HL-60 (cell line): ENCODE measurements at regions not wholly inside any gene's neighbourhood (a gene's known extent, or its start where the extent isn't known, plus 50 kb on each side); places are given as distances from the start of the nearest gene placed in this dataset.

ENCODE experiments used
- DNase-seq, 2 experiments: peaks; one replicate each; pipeline ENCODE4 v3.0.0-alpha.2; 2010 to 2020; ENCODE audit warnings: low read depth in 1 of 2, low spot score in 1 of 2
- H3K27ac ChIP-seq: fragments of 250-450 bp; sonication (Bioruptor Pico); replicated peaks from 2 replicates; pipeline ENCODE4 v1.5.1; 2020; ENCODE audit warnings: mild to moderate bottlenecking, moderate library complexity
- H3K27me3 ChIP-seq: fragments of 250-450 bp; sonication (Bioruptor Pico); 2 replicates; pipeline ENCODE4 v1.5.1; 2021; ENCODE audit warnings: mild to moderate bottlenecking, moderate library complexity; ENCODE audit not compliant: insufficient read depth, poor library complexity, severe bottlenecking
- H3K4me3 ChIP-seq: replicated peaks from 2 replicates; pipeline ENCODE4 v1.5.1; 2011; ENCODE audit warnings: mild to moderate bottlenecking, control low read depth, low read length; ENCODE audit not compliant: insufficient read depth
- GABPA ChIP-seq: IDR thresholded peaks from 2 replicates; pipeline ENCODE4 v1.6.1; 2012; ENCODE audit warnings: low read depth
- POLR2AphosphoS5 ChIP-seq: IDR thresholded peaks from 2 replicates; pipeline ENCODE4 v1.6.1; 2012; ENCODE audit warnings: low read depth
- SPI1 ChIP-seq: IDR thresholded peaks from 2 replicates; pipeline ENCODE4 v1.6.1; 2012; ENCODE audit warnings: low read depth, mild to moderate bottlenecking, borderline replicate concordance
- TF ChIP-seq, protein P1 (sequence below): IDR thresholded peaks from one replicate; pipeline ENCODE4 v1.5.1; 2011; ENCODE audit warnings: low read length, control low read depth, inconsistent platforms; ENCODE audit not compliant: insufficient read depth
- TF ChIP-seq, protein P2 (sequence below): IDR thresholded peaks from 2 replicates; pipeline ENCODE4 v1.6.1; 2012; ENCODE audit warnings: low read depth; ENCODE audit not compliant: insufficient replicate concordance

DNA sequence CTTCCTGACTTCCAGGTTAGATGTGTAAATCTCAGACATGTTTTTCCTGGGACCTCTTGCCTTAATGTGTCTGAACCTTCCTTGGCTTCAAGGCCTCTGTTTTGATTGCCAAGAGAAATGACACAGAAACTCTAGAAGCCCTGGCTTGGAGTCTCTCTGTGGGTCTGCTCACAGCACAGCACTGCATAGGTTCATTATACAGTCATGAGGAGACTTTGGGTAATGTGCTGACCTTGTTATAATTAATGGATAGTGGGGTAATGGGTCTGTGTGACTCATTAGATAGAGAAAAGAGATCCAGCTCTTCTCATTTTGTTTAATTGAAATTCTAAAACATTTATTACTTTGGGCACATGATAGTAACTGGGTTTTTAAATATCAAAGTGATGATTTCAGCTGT, 175.8 kb upstream of the GLRA1 start:
- DNase-seq: no peak
- Histone ChIP-seq H3K4me3 (no peak overlapping the region), H3K27ac (no peak overlapping the region), H3K27me3 (no peaks in the 10 kb centered on the region)
- TF ChIP-seq, protein P1, sequence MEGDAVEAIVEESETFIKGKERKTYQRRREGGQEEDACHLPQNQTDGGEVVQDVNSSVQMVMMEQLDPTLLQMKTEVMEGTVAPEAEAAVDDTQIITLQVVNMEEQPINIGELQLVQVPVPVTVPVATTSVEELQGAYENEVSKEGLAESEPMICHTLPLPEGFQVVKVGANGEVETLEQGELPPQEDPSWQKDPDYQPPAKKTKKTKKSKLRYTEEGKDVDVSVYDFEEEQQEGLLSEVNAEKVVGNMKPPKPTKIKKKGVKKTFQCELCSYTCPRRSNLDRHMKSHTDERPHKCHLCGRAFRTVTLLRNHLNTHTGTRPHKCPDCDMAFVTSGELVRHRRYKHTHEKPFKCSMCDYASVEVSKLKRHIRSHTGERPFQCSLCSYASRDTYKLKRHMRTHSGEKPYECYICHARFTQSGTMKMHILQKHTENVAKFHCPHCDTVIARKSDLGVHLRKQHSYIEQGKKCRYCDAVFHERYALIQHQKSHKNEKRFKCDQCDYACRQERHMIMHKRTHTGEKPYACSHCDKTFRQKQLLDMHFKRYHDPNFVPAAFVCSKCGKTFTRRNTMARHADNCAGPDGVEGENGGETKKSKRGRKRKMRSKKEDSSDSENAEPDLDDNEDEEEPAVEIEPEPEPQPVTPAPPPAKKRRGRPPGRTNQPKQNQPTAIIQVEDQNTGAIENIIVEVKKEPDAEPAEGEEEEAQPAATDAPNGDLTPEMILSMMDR: no peak
- TF ChIP-seq POLR2AphosphoS5 (no peak), GABPA (no peak), SPI1 (no peak)
- TF ChIP-seq, protein P2, sequence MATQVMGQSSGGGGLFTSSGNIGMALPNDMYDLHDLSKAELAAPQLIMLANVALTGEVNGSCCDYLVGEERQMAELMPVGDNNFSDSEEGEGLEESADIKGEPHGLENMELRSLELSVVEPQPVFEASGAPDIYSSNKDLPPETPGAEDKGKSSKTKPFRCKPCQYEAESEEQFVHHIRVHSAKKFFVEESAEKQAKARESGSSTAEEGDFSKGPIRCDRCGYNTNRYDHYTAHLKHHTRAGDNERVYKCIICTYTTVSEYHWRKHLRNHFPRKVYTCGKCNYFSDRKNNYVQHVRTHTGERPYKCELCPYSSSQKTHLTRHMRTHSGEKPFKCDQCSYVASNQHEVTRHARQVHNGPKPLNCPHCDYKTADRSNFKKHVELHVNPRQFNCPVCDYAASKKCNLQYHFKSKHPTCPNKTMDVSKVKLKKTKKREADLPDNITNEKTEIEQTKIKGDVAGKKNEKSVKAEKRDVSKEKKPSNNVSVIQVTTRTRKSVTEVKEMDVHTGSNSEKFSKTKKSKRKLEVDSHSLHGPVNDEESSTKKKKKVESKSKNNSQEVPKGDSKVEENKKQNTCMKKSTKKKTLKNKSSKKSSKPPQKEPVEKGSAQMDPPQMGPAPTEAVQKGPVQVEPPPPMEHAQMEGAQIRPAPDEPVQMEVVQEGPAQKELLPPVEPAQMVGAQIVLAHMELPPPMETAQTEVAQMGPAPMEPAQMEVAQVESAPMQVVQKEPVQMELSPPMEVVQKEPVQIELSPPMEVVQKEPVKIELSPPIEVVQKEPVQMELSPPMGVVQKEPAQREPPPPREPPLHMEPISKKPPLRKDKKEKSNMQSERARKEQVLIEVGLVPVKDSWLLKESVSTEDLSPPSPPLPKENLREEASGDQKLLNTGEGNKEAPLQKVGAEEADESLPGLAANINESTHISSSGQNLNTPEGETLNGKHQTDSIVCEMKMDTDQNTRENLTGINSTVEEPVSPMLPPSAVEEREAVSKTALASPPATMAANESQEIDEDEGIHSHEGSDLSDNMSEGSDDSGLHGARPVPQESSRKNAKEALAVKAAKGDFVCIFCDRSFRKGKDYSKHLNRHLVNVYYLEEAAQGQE: no peak

DNA sequence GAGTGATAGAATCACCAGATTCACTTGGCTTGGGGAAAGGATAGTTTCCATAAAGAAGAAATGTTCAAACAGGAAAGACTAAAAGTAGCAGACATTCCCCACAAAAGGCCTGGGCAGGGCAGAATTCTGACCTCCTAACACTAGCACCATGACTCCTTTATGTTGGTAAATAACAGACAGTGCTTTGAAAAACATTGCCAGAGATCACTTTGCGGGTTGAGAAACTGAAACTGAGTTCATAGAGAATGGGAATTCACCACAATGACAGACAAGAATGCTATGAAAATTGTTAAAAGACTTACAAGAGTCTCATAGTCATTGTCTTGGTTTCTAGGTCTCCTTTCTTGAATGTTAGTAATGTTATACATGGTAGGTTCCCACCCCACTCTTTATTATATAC, 172.5 kb upstream of the GLRA1 start:
- Histone ChIP-seq H3K27me3 (no peaks in the 10 kb centered on the region), H3K4me3 (no peak overlapping the region), H3K27ac (no peak overlapping the region)
- DNase-seq: no peak
- no peak for TF ChIP-seq SPI1
- TF ChIP-seq POLR2AphosphoS5: no peak
- TF ChIP-seq, protein P1: no peak
- TF ChIP-seq GABPA: no peak
- TF ChIP-seq, protein P2: no peak

DNA sequence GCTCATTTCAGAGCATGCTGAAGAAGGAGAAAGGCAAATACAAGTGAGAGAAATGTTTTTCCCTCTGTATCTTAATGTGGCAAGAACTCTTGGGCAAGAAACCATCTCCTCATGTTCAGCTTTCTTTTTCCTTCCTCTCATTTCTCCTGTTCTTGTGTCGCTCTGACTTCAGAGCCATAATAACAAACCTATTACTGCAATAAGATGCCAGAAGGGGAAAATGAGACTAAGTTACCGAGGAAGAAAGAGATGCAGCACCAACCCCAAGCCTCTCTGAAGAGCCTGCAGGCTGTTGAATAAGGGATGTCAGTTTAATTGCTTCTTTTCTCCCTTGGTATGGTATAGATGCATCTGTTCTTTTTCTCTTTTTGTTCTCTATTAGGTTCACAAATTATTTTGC, 170.1 kb upstream of the GLRA1 start:
- DNase-seq: no peak
- no peak overlapping the region for H3K4me3 ChIP-seq
- H3K27me3 ChIP-seq: no peaks in the 10 kb centered on the region
- TF ChIP-seq GABPA: no peak
- TF ChIP-seq, protein P2: no peak
- no peak for TF ChIP-seq POLR2AphosphoS5
- TF ChIP-seq, protein P1: no peak
- no peak for TF ChIP-seq SPI1
- no peak overlapping the region for H3K27ac ChIP-seq
